Pulmonary artery endothelial cell (primary cell): ENCODE measurements at regions not wholly inside any gene's neighbourhood (a gene's known extent, or its start where the extent isn't known, plus 50 kb on each side); places are given as distances from the start of the nearest gene placed in this dataset.

Experiments used
- DNase-seq: peaks from one replicate; pipeline ENCODE4 v3.0.0-alpha.2; 2011; ENCODE audit warnings: low read depth, low spot score

DNA sequence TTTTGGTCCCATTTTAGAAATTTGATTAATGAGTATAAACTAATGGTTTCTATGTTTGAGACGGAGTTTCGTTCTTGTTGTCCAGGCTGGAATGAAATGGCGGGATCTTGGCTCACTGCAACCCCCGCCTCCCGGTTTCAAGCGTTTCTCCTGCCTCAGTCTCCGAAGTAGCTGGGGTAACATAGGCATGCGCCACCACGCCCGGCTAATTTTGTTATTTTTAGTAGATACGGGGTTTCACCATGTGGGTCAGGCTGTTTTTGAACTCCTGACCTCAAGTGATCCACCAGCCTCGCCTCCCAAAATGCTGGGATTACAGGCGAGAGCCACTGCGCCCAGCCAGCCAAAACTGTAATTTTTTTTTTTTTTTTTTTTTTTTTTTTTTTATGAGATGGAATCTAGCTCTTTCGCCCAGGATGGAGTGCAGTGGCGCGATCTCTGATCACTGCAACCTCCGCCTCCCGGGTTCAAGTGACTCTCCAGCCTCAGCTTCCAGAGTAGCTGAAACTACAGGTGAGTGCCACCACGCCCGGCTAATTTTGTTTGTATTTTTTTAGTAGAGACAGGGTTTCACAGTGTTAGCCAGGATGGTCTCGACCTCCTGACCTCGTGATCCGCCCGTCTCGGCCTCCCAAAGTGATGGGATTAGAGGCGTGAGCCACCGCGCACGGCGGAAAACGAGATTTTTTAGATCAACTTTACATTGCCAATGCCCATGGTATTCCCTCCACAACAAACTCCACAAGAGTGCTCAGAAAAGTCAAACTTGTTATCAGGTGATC is 127.8 kb downstream of the HFE start:
- no peak for DNase-seq

GRCh38 chr6:26215585-26216358 is 128.5 kb downstream of the HFE start:
- no peak for DNase-seq

- DNase-seq: peak; percentile 91
These were observed 129.2 kb downstream of the HFE start for GRCh38 chr6:26216359-26216885.

- DNase-seq: no peak
These were observed 129.9 kb downstream of the HFE start for GRCh38 chr6:26216886-26217713.

DNA sequence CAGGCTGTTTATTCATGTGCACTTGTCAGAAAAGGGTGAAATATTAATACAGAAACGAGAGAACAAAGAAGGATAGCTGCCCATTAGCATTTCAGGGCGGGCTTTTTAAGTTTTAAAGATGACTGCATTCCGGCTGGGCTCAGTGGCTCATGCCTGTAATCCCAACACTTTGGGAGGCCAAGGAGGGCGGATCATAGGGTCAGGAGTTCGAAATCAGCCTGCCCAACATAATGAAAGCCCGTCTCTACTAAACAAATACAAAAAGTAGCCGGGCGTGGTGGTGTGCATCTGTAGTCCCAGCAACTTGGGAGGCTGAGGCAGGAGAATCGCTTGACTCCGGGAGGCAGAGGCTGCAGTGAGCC is 130.5 kb downstream of the HFE start:
- no peak for DNase-seq

DNA sequence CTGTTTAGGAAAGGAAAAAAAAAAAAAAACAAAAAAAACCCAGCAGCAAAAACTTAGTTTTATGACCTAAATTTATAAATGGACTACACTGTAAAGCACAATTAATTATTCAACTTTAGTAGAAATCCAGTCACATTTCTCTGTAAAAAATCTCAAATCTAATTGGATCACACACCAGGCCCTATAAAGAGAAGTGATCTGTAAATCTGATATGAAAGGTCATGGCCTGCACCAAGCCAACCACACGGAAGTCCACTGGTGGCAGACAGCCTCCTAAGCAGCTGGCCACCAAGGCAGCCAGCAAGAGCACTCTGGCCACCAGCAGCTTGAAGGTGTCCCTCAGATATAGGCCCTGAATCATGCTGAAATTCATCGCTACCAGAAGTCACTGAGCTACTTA is 131.6 kb downstream of the HFE start:
- DNase-seq: no peak

GRCh38 chr6:26220145-26220970 is 133.1 kb downstream of the HFE start:
- DNase-seq: no peak

DNA sequence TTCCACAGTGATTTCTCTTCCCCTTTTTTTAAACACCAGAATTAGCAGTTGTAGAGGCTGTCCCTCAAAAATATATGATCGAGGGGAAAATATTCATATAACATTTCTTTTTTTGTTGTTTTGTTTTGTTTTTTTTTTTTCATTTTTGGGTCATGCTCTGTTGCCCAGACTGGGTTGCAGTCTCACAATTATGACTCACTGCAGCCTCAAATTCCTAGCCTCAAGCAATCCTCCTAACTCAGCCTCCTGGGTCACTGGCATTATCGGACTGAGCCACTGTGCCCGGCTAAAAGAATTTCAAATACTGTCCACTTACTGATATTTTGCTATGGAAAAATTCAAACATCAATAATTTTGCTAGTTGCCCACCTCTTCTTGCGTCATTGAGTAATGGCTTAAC is 134.0 kb downstream of the HFE start:
- DNase-seq: no peak

GRCh38 chr6:26222571-26222970 is 135.3 kb downstream of the HFE start:
- no peak for DNase-seq

DNA sequence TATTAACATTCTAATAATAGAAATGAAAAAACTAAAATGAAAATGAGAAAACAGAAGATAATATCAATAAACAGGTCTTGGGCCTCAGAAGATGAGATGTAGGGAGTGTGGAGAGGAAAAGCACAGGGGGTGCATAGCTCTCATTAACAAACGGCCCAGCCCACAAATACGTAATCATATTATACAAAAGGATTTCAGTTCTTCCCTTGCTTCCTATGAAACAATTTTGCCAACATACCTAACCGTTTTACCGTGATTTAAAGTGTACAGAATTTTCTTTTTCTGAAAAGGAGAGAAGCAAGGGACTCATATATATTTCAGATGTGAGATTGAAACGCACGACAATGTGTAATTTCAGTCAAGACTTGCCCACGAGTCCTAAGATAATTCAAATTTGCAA is 136.0 kb downstream of the HFE start:
- DNase-seq: no peak

- peak; percentile 77 for DNase-seq
These were observed 136.7 kb downstream of the HFE start for GRCh38 chr6:26223650-26224546.

DNA sequence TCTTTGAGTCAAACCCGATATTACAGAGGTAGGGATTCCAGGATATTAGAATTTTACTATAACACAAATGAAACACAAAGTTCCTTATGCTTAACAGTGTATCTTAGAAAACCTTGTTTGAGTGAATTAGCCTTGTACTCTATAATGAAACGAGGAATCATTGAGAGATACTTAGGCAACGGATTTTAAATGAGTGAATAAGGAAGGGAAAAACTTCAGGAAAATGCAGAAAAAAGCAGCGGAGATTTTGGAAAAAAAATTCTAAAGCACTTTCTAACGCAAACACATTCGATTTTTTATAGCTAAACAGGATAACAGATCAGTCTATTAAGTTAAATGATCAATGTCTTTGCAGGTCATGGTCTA is 137.3 kb downstream of the HFE start:
- DNase-seq: no peak

DNA sequence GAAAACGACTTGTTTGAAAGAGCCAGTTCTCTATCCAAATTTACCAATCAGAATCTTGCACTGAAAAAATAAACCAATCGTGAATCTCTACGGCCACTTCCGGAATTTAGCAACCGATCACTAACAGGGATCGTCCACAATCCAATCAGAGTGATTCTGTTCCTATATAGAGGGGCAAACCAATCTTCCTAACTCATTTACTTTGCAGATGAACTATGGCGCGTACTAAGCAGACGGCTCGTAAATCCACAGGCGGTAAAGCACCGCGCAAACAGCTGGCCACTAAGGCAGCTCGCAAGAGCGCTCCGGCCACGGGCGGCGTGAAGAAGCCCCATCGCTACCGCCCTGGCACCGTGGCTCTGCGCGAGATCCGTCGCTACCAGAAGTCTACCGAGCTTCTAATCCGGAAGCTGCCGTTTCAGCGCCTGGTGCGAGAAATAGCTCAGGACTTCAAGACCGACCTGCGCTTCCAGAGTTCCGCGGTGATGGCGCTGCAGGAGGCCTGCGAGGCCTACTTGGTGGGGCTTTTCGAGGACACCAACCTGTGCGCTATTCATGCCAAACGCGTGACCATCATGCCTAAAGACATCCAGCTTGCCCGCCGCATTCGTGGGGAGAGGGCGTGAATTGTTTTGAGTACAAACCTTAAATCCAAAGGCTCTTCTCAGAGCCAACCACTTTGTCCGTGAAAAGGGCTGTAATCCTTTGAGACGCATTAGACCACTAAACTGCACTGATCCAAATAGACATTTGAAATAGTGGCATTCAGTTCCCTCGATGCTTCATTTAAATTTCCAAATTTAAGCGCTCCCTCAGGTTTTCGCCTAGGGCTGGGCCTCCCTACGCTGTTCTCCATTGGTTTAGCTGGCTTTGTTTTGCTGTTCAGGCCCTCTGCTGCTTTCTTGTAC is 138.0 kb downstream of the HFE start:
- no peak for DNase-seq

GRCh38 chr6:26225848-26226578 is 138.8 kb downstream of the HFE start:
- DNase-seq: no peak

DNA sequence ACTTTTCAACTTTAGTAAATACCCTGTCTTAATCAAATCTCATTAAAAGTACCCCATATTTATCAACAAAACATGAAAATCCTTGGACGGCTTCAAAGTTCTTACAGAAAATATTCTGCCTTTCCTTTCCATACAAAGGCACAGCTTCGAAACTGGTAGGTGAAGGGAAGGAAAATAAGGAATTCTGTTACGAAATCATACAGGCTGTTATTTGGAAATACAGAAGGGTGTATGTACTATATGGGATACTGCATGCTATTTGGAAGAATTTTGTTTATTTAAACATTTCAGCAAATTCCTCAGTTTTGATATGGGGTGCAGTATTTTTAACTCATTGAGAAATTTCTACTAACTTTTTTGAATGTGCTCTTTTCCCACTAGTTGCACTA is 138.4 kb upstream of the BTN3A2 start:
- no peak for DNase-seq

- DNase-seq: no peak
These were observed 134.6 kb upstream of the BTN3A2 start for GRCh38 chr6:26230351-26230750.

GRCh38 chr6:26231006-26231587 is 133.9 kb upstream of the BTN3A2 start:
- DNase-seq: no peak
